Sigmoid colon (tissue), 4 donors: ENCODE measurements at regions not wholly inside any gene's neighbourhood (a gene's known extent, or its start where the extent isn't known, plus 50 kb on each side); places are given as distances from the start of the nearest gene placed in this dataset.

Source experiments
- CTCF ChIP-seq, 4 experiments: fragments of 450-650 bp in 3 of 4; fragments of 200-600 bp in 1 of 4; IDR thresholded peaks; one replicate each; pipeline ENCODE4 v1.5.1; 2016 to 2019; ENCODE audit warnings: antibody characterized with exemption in 4 of 4, mild to moderate bottlenecking in 3 of 4, moderate library complexity in 2 of 4
- EP300 ChIP-seq, 4 donors: sonication (generic); formaldehyde crosslinking; IDR thresholded peaks; one replicate each; pipeline ENCODE4 v1.6.1; 2017; ENCODE audit warnings: antibody characterized with exemption in 4 of 4
- POLR2A ChIP-seq, 2 donors: fragments of 450-650 bp; IDR thresholded peaks; one replicate each; pipeline ENCODE4 v1.6.1; 2016; ENCODE audit warnings: antibody characterized with exemption in 2 of 2, mild to moderate bottlenecking in 2 of 2, moderate library complexity in 2 of 2
- POLR2AphosphoS5 ChIP-seq, 4 donors: sonication (generic); formaldehyde crosslinking; IDR thresholded peaks; one replicate each; pipeline ENCODE4 v1.6.1; 2017; ENCODE audit warnings: antibody characterized with exemption in 4 of 4

DNA sequence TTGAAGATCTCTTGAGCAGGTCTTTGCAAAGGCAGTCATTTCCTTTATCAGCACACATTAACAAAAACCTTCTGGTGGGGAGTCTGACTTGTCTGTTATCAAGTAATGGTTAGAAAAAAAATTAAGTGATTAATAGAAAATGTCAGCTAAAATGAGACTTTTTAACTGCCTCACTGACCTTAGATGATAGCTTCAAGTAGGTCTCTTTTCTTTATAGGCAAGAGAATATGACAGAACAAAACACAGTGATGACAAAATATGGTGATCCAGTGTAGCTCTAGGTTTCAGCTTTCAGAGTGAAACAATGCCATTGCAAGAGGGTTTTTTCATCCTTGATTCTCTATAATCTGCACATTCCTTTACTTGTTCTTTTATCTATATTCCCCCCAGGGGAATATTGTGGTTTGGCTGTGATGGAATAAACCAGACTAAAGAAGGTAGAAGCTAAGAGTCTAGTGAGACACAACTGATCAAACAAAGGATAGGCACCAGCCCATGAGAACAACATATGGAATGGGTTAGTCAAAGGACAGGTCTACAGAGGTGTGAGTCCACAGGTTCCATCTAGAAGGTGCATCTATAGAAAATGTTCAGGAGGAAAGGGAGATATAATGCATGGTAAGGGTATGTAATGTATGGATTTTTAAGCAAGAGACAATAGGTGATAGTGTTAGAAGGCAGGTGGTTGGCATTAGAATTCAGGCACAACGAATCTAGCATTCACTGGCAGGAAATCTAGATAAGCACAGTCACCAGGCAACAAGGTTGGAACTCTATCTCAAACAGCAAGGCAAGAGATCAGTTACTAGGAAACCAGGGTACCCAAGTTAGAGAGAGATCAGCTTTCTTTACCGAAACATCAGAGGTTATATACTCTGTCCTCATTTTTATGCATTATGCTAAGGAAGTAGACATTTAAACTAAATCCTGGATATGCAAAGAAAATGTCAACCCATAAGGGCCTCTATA lies 228.9 kb upstream of the SMLR1 start:
- TF ChIP-seq CTCF (IDR thresholded peaks at IDR 0.05) (no peak), POLR2A (IDR thresholded peaks at IDR 0.05) (no peak), EP300 (IDR thresholded peaks at IDR 0.05) (no peak), POLR2AphosphoS5 (IDR thresholded peaks at IDR 0.05) (no peak)
